HG02763 (cell line): ENCODE measurements at regions not wholly inside any gene's neighbourhood (a gene's known extent, or its start where the extent isn't known, plus 50 kb on each side); places are given as distances from the start of the nearest gene placed in this dataset.

Experiments
- ATAC-seq: cut with Tn5 transposase; IDR thresholded peaks from one replicate; pipeline ENCODE4 v1.9.1; 2021; ENCODE audit warnings: mild to moderate bottlenecking, moderate library complexity; ENCODE audit not compliant: unreplicated experiment

GRCh38 chr2:176535467-176536113 is 266.3 kb downstream of the MTX2 start:
- ATAC-seq: no peak

DNA sequence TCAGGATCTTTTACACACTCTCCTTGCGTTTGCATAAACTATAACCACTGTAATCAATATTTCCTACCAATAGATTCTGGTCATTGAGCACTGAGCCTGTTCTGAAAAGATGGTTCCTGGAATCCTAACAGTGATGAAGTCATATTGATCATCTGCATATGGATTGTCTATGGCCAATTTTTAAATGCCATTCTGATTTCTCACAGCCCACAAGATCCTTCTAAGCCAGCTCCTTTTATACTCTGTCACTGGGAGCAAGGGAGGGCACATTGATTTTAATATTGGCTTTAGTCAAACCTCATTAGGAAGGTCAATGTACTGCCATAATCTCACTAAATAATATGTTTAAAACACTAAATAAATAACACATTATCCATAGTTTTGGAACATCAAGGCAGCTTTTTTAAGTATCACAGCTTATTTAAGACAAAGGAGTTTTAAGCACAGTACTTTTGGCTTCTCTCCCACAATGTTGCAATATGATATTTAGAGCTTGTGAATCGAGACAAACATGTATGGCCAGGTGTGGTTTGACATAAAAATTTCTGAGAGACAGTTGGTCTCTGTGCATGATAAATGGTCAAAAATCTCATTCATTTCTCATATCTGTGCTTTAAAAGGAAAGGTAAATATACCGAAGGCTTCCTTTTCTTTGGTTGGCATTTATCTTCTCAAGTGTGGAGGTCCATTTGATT is 267.3 kb downstream of the MTX2 start:
- ATAC-seq: no peak

GRCh38 chr2:176537932-176538331 is 268.7 kb downstream of the MTX2 start:
- ATAC-seq: no peak

DNA sequence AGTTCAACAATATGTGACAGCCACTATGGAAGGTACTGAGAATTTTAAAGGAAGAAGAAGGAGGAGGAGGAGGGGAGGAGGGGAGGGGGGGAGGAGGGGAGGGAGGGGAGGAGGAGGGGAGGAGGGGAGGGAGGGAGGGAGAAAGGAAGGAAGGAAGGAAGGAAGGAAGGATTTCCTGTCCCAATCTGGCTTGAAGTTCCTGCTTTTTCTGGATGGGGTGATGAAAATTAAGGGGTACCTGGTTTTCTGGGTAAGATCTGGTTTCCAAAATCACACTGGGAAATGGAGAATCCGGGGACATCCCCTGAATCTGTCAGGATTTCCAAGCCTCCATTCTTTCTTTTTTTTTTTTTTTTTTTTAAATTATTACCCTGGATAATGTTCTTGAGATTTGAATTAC is 271.8 kb downstream of the MTX2 start:
- no peak for ATAC-seq

GRCh38 chr2:176542476-176542875 is 273.2 kb downstream of the MTX2 start:
- ATAC-seq: no peak

DNA sequence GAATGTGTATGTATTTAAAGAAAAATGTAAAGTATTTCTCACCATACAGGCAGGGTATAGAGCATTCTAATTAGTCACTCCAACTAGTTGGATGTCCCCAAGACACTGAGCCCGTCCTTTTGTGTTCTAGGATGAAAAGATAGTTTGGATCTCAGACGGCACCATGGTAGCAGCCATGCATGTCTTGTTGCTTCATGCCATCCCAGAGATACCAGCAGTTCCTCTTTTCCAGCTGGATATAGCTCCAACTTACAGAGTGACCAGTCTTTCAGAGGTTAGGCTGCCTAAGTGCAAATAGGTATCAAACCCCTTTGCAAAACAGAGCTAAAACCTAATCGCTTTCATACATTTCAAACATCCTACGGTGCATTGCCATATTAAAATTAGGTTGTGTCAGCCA is 275.3 kb downstream of the MTX2 start:
- ATAC-seq: no peak

GRCh38 chr2:176544991-176545956 is 276.0 kb downstream of the MTX2 start:
- ATAC-seq: no peak

DNA sequence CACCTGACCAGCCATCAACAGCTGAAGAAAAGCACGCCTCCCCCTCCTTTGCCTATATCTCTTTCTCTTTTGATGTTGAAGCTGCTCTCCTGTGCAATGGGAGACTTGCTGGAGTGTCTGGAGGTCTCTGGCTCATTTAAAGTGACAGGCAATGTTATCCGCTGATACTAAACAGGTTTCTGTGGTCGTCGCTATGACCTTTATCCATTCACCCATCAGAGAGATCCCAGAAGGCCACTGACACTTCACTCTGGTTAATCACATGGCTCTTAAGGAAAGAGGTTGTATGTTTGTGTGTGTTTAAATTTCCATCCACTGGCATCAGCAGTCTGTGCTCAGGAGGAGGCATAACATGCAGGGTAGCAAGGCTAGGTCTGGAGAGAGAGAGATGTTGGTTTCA is 277.3 kb downstream of the MTX2 start:
- ATAC-seq: no peak

- ATAC-seq: no peak
Measured at GRCh38 chr2:176552501-176553135, 283.4 kb downstream of the MTX2 start.

GRCh38 chr2:176553685-176554100 is 284.5 kb downstream of the MTX2 start:
- ATAC-seq: no peak

DNA sequence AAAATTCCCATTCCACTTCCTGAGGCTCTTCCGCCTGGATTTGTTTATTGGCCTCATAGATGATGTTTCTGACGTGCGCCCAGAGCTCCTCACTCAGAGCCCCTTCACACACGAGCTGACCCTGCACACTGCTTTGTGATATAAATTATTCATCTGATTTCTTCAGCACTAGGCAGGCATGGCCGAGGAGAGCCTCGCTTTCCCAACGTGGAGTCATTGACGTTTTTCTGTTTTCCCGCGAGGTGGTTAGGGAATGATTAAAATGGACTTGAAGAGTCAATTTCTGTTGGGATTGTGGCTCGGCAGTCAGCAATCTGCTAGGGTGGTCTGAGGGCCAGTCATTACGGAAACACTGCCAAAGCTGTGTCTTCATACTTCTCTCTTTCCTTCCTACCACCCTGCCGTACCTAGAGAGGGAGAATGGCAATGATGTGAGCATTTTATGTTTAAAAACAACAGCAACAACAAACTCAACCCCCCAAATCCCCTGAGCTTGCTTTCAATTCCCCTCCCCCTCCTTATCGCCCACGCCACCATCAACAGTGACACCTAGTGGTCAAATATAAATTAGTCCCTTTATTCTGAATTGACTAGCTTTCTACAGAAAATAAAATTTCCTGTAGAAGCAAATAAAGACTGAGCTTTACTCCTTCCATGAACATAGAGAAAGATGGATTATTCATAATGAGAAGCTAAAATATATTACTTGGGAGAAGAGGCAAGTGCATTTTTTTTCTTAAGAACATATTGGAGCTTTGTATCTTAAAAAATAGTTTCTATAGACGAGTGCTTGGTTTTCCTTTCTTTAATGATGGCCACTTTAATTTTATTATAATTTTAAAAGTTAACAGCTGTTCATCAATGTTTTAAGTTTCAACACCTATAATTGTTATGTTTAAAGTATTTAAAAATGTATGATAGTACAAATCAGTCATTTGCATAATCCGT is 285.1 kb downstream of the MTX2 start:
- no peak for ATAC-seq

GRCh38 chr2:176555112-176555511 is 285.9 kb downstream of the MTX2 start:
- no peak for ATAC-seq

- no peak for ATAC-seq
Measured at GRCh38 chr2:176555781-176556180, 286.5 kb downstream of the MTX2 start.

DNA sequence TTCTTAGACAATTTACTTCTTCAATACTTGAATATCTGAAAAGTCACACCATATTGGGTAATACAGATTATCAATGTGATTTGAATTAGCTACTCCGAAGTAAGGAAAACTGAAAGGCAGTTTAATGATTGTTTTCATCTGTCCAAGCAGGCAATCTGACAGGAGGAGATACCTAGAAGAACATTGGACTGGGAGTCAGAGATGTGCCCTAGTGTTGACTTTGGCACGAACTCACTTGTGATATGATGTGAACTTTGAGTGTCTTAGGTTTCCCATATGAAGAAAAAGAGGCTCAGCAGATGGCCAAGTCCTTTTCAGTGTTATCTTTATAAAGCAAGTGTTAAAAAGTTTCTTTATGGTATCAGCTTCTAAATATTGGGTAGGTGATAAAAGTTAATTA is 287.1 kb downstream of the MTX2 start:
- no peak for ATAC-seq

GRCh38 chr2:176557821-176558220 is 288.6 kb downstream of the MTX2 start:
- no peak for ATAC-seq

DNA sequence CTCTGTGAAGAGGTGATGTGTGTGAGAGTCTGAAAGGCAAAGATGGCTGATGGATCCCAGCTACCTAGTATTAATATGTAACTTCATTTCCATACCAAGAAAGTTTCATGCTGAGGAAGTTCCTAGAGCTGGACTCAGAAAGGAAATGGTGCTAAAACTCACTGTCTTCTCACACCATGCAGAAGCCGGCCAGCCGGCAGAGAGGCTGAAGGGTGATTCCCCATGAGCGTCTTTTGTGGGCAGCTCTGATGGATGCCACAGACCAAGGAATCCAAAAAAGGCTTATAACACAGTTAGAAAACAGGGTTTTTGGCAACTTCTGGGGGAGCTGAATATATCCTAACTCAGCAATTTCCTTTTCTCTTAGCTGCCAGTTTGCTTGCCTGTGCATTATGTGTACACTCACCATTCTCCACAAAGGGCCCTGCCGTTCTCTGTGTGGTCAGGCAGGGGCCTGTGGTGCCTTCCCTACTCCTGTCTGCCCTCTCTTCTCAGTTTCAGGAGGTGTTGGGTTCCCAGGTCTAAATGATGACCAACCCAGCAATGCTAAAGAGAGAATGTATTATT is 289.4 kb downstream of the MTX2 start:
- no peak for ATAC-seq

DNA sequence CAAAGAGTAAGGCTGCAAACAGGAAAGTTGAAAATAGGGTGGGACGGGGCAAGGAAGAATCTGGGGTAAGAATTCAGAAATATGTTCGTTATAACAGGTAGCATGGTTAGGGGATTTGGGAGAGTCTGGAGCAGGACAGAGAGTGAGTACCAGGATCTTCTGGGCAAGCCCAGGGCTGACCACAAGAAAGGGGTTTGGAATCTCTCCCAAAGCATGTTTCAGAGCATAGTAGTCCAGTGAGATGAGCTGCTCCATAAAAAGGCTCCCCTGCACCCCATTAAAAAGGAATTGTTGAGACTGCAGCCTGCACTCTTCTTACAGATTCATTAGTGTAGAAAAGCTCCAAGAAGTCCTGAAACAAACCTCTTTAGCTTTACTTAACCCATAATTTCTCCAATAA is 291.1 kb downstream of the MTX2 start:
- ATAC-seq: no peak

GRCh38 chr2:176561706-176562105 is 292.5 kb downstream of the MTX2 start:
- ATAC-seq: no peak

DNA sequence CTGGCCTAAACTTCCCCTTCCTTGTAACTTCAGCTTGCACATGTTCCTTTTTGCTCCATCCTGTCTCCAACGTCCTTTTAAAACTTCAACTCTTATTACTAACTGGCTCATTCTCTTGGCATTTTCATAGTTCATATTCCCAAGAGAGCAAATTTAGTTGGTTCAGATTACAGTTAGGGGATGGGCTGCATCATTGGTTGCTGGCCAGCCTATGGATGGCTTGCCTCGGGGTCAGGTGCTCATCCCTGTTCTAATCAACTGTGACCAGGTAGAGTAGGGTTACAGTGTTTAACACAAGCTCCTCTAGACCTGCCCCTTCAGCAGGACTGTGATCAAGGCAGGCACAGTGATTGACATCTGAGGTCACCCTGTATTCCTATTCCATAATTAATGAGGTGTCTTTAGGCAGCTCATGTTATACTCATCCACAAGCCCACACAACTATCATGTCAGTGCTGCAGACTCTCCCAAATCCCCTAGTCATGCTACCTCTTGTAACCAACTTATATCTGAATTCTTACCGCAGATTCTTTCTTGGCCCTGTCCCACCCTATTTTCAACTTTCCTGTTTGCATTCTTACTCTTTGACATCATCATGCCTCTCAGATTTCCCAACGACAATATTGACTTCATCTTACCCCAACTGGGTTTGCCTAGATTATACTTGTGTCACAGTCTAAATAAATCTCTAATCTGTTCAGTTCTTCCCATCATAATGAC is 293.3 kb downstream of the MTX2 start:
- ATAC-seq: no peak
